Neural progenitor cell (in vitro differentiated cells): ENCODE measurements at regions not wholly inside any gene's neighbourhood (a gene's known extent, or its start where the extent isn't known, plus 50 kb on each side); places are given as distances from the start of the nearest gene placed in this dataset.

Experiments
- CTCF ChIP-seq: fragments of 200-600 bp; sonication (generic); IDR thresholded peaks from 2 replicates; pipeline ENCODE4 v1.5.1; 2017; ENCODE audit warnings: antibody characterized with exemption, mild to moderate bottlenecking
- EZH2phosphoT487 ChIP-seq: fragments of 200-600 bp; sonication (generic); IDR thresholded peaks from 2 replicates; pipeline ENCODE4 v1.6.1; 2017; ENCODE audit warnings: antibody characterized with exemption

DNA sequence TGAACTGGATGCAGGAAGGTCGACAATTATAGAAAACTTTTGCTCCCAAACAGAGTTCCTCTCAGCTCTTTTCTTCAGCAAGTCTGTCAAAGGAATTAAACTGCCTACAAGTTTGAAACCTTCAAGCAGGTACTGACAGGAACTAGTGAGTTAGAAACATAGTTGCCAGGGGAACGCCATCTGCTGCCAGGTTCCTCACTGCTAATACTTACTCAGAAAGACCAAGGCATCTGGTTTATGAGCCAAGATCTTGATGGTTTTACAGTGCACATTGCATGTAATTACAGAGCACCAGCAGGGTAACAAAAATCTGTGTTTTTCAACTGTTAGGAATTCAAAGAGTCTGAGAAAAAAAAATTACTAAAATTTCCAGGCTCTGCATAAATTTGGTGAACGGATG lies 300.0 kb upstream of the NRG3 start:
- TF ChIP-seq CTCF (no peak), EZH2phosphoT487 (no peak)
